ENCODE measurements at regions not wholly inside any gene's neighbourhood (a gene's known extent, or its start where the extent isn't known, plus 50 kb on each side); places are given as distances from the start of the nearest gene placed in this dataset.

DNA sequence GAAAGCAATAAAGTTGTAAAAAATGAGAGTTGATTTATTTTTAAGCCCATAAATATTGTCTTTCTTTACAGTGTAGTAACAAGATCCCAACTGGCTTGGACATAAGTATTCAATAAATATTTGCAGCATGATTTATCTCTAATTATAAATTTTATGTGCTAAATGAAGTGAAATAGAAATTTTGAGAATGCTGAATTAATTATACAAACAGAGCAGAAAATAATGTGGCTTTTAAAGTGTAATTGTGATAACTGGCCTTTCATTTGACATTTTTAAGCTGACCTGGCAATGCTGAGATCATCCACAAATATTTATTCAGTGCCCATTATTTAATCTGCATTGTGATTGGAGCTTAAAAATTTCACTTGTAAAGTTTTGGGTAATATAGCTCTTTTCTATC, 201.6 kb upstream of the NAV3 start:
- DNase-seq (ENCODE audit: low read depth) = no peak

DNA sequence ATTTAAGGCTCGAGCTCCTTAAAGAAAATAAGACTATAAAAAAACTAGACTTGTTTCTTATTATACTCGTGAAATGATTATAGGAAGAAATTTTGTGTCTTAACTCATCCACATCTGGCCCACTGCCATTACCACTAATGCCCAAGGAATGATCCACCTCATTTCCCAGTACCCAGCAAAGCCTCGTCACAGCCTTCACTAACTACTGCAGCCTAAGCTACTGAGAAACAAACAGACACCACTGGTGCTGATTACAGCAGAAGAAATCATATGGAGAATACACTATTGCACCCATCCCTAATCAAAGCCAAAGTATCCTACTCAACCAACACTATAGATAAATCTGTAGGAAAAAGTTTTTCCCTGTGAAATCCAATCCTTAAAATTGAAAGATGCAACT, 205.3 kb upstream of the NAV3 start:
- DNase-seq (ENCODE audit: low read depth) = peak; percentile 84

DNA sequence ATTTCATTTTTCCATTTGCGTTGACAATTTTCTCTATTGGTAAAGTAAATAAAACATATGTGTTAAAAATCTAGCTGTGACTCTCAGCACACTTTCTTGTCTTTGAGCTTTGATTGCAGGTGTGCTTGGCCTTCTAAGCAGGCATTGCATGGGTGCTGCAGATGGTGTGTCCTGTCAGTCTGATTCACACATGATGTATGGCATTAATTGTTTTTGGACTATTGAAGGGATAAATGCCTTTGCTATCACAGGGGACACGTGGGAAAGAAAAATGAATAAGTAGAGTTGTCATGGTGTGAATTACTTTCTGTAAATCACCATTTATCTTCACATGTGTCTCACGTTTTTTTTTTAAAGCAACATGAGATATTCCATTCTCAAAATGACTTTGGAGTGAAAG, 211.3 kb upstream of the NAV3 start:
- no peak for DNase-seq (ENCODE audit: low read depth)

DNA sequence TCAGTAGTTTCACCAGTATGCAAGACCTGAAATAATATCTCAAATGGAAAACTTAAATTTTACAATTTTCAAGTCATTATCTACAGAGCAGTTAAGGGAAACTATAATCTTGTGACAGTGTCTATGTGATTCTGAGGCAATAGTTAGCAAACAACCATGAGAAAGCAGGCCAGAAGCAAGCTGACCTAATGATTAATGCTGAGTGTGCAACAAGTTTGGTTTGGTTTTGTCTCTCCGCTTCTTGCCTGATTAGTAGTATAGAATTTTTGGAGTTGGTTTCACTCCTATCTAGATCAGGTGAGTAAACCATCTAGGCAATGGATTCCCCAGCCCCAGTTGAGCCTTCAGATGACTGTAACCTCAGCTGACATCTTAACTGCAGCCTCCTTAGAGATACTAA, 212.9 kb upstream of the NAV3 start:
- no peak for DNase-seq (ENCODE audit: low read depth)

DNA sequence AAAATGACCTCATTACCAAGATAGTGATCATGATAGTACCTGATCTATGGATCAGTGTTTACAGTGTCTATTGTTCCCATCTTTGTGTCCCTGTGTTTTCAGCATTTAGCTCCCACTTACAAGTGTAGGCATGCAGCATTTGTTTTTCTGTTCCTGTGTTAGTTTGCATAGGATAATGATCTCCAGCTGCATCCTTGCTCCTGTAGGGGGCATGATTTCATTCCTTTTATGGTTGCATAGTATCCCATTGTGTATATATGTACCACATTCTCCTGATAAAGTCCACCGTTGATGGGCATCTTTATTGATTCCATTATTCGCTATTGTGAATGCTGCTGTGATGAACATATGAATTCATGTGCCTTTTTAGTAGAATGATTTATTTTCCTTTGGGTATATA, 215.4 kb upstream of the NAV3 start:
- DNase-seq (ENCODE audit: low read depth) = no peak

DNA sequence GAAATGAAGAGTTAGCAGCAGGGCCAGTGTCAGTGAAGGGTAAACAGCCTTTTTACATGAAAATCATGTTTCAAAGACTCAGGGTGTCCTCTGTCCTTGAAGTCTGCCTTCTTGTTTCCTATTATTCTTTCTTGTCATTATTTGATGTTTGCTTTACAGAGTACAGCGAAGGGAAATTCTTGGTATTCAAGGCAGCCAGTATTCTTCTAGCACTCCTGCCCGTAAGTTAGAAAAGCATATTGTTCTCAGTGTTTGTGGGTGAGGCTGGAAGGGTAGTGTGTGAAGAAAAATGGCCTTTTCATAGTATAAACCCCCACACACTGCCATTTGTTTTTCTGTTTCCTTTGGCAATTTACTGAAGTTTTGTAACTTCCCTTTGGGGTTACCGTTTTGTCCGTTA, 217.3 kb upstream of the NAV3 start:
- no peak for DNase-seq (ENCODE audit: low read depth)

DNA sequence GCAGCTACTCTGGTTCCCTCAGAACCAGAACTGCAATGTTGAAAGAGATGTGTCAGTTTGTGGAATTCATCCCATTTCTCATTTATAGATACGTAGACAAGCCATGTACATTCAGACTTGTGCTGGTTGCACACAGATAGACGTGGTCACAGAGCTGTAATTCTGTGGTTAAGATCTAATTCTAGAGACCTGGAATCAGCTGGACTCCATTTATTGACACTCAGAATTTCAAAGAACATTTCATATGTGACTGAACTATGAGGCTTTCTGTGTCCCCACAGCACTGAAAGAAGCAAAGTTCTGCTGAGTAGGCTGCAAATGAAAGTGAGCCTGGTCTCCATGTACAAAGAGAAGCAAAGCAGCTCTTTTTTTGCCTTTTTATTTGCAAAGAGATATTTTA, 220.2 kb upstream of the NAV3 start:
- no peak for DNase-seq (ENCODE audit: low read depth)

DNA sequence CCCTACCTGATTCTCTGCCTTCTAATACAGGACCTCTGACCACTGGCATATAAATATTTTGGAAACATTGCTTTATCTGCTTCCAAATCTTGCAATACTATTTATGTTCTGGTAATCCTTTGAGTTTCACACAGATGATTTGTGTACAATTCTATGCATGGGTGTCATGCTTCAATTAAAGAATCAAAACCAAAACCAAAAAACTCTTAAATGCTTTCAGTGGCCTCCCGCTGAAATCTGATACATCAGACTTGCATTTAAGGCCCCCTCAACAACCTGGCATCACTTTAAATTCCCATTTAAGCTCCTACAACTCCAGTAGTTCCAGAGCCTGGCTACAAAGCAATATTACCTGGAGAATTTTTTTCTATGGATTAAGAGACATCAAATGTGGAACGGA, 221.7 kb upstream of the NAV3 start:
- no peak for DNase-seq (ENCODE audit: low read depth)

DNA sequence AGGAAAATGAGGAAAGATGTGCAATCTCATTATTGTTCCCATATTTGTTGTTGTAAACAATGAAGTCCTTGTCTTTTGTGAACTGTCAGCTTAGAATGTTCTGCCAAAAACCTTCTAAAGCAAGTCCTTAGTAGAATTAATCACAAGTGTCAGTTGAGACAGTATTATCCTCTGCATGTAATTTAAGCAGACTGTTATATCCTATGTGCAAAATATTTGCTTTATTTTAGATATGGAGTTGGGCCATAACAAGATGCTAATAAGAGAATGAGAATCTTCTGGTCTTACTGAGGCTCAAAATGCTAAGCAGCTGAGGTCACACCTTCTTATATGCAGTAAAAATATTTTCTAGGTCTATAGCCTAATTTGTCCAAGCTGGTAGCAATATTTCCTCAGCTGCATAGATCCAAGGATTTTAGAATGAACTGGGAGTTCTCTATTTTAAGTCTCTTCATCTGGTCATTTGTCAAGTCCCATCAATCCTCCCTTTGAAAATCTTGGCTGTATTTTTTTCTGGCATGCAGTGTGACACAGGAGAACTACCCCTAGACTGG, 222.3 kb upstream of the NAV3 start:
- DNase-seq (ENCODE audit: low read depth) = no peak

DNA sequence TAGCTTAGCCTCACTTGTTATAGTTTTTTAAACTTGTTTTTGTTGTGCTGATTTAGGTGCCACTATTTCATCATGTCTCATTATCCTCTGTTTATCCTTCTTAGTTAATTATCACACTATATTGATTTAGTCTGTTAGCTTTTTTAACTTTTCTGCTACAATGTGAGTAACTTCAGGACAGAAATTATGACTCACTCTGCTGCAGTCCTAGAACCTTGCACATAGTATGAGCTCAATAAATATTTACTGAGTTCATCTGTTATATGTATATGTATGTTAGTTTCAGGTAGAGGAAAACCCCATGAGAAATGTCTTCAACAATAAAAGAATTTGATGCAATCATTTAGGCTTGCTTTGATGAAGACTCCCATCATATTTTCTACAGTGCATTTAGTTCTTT, 224.3 kb upstream of the NAV3 start:
- no peak for DNase-seq (ENCODE audit: low read depth)

DNA sequence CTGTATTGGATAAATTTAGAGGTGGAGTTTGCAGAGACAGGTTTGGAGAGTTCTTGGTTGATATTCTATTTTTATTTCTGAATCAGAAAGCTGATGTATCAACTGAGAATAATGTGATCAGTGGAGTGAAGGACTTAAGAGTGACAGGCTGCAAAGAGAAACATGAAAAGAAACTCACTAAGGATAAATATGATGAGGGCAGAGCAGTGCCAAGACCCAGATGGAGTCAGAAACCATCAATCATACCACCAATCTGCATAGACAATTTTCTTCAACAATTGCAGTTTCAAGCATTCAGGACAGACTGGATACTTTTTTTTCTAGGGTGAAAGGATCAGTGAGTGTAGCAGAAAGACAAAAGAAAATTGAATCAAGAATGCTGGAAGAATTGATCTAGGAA, 226.7 kb upstream of the NAV3 start:
- DNase-seq (ENCODE audit: low read depth) = no peak

DNA sequence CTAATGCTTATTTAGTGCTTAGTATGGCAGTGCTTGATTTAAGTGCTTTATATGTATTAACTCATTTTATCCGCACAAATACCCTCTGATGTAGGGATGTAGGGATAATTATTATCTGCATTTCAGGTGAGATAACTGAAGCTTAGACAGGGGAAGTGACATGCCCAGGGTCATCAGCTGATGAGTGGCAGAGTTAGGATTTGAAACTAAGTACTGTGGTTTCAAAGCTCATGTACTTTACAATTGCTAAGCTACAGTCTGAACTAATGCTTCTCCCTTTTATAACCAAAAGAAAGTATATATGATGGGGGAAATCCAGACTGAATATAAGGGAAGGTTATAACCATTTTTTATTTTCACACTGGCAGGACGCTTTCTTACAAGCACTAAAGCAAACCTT, 229.6 kb upstream of the NAV3 start:
- DNase-seq (ENCODE audit: low read depth) = no peak

DNA sequence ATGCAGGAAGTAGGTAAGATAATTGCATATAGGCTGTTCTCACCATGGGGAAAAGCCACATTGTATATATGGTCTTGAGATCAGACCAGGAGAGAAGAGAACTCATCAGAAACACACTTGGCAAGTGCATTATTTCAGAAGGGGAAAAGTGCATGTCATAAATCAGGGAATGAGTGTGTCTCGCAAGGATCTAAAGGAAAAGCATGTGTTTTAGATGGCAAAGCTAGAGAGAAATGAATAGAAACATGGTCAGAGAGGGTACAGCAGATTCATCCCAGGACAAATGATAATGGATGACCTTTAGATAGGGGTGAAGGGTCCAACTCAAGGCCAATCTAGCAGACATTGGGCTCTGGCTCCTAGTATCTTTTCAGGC, 230.2 kb upstream of the NAV3 start:
- DNase-seq (ENCODE audit: low read depth) = no peak

DNA sequence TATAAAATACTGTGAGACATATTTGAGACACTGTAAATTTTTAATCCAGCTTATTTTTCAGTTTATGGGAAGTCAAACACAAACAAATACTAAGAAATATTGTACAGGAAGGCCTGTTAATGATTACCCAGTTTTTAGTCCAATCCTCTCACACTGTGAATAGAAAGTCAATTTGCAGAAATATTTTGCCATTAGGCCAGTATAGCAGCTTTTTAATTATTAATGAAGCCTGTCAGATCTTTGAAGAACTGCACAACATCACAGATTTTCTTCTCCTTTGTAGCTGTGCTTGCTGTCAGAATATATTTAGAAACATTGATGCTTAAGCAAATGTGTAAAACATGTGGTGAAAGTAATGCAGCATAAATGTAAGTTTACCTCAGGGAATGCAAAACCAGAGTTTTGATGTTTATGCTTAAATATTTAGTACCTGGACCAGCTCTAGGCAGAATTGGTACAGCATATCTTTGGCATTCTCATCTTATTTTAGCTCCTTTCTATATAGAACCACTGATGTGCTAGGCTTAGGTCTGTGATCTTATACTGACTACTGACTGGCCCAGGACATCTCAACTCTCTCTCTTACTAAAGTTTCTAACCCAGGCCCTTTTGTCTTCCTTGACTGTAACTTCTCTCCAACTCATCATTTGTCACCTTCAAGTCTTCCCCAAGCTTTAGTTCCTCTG, 230.8 kb upstream of the NAV3 start:
- no peak for DNase-seq (ENCODE audit: low read depth)

DNA sequence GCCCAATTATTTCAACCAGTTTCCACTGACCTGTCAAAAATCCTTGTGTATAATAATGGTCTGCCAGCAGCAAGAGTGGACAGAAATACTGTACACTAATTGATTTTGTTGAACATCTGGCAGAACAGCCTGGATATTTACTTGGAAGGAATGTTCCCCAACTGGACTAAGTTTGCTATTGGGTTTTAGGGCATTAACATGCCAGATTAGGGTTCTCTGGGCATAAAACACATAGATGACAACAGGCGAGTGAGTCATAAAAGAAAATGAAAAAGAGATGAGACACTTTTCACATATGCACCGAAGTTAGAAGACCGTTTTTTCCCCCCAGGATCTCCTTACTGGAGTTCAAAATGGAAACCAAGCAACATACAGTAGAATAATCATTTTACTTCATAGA, 236.3 kb upstream of the NAV3 start:
- no peak for DNase-seq (ENCODE audit: low read depth)

DNA sequence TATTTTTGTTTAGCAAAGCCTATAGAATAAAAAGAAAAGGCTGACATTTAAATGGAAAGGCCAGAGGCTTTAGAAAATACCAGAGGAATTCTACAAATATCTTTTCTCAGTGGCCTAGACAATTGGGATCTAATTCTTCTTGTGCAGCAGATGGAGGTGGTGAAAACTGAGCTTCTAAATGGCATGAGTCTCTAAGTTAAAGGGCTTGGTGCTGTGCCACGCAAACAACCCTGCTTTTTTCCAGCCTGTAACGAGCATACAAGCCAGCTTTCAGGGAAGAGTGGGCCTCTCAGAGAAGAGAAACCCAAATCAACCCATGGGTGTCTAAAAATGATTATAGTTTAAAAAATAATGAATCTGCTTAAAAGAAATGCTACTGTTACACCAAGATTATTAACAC, 237.9 kb upstream of the NAV3 start:
- no peak for DNase-seq (ENCODE audit: low read depth)

DNA sequence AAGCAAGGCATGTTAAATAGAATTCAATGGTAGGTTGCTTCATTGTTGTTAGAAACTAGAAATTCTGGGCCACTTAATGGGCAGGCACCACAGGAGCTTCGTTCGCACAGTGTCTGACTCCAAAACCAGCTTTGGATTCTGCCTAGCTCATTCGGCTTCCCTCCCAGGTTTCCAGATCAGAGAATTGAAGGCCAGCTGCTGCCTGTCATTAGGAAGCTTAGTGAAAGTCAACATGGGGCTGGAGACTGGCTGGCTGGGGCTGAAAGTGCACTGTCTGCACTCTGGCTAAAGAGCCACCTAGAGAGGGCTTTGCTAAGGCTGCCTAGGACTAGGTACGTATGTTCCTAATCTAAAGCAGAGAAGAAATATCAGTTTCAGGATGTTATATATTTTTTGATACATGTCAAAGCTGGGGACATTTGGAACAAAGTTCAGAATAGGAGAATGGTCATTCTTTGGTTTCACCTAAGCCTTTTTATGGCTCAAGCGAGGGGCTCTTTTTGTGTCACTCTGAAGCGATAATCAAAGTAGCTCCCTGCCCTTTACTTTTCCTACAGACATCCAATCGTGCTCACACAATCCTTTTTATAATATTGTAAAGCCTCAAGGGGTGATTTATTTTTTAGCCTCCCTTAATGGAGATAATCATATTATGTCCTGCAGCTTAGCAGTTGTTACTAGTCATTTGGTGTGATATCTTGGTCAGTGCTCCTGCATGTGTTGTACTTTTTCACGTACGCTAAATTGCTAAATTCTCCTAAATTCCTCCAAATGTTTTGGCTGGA, 238.5 kb upstream of the NAV3 start:
- no peak for DNase-seq (ENCODE audit: low read depth)

DNA sequence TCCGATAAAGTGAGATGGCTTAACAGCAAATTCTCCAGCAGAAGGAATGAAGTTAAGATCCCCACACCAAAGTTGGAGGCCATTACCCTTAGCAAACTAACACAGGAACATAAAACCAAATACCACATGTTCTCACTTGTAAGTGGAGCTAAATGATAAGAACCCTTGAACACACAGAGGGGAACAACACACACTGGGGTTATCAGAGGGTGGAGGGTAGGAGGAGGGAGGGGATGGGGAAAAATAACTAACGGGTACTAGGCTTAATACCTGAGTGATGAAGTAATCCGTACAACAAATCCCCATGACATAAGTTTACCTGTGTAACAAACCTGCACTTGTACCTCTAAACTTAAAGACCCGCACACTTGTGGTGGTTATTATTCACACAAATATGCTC, 240.4 kb upstream of the NAV3 start:
- DNase-seq (ENCODE audit: low read depth) = no peak

DNA sequence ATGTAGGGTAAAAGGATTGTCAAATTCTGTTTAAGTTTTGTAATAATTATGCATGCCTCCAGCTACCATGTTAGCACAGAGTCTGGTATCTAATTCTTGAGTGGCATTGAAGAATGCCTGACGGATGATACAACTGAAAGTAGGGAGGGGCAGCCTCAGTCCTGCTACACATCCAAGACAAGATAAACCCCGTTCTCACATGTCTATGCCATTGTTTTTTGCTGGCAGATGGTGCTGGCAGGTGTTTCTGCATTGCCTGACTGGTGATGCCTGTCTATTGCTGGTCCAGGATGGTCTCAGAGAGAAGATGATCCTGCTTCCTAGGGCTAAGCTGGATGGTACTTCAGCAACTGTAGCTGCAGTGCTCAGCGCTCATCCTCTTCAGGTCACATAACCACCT, 245.8 kb upstream of the NAV3 start:
- DNase-seq (ENCODE audit: low read depth) = no peak

DNA sequence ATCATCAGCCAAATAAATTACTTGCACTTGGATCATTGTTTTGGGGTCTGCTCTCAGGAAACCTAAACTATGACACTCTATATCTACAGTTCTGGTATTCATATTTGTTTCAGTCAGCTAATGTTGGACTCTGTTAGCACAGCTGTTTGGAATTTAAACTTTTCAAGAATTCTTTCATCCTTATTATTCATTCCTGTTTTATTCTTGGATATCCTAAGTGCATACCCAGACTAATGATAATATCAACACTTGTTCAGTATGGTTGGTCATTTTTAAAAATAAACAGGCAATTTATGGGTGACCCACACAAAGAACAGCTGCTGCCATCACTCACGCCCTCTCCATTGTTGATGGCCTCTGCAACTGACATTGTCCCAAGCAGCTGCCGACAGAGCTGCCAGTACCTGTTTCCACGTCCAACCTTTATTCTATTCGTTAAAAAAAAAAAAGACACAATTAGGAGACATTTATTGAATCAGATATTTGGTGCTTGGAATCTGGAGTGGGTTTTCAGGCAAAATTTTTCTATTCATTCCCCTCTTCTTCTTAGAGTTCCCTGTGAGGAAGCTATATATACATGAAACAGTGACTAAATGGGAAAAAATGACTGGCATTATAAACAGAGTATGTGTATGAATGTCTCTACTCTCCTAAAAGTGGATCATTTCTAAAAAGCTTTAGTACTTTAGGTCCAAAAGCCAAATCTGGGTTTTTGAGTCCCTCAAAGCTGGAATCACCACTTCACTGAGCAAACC, 252.1 kb upstream of the NAV3 start:
- no peak for DNase-seq (ENCODE audit: low read depth)

DNA sequence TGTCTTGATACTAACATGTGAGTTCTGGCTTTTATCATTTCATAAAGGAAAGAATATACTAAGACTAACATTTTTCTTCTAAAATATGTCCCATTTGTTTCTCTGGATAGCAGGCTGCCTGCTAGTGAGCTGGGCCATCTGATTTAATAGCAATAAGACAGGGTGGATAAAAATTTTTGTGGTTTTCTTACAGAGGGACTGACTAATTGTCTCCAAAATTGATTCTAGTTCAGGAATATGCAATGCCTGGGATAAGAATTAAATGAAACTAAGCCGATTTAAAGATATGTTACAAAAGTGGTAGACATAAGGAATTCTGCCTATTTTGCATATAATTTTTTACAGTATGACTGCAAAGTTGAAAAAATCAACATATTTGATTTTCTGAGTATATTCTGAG, 252.9 kb upstream of the NAV3 start:
- DNase-seq (ENCODE audit: low read depth) = no peak

DNA sequence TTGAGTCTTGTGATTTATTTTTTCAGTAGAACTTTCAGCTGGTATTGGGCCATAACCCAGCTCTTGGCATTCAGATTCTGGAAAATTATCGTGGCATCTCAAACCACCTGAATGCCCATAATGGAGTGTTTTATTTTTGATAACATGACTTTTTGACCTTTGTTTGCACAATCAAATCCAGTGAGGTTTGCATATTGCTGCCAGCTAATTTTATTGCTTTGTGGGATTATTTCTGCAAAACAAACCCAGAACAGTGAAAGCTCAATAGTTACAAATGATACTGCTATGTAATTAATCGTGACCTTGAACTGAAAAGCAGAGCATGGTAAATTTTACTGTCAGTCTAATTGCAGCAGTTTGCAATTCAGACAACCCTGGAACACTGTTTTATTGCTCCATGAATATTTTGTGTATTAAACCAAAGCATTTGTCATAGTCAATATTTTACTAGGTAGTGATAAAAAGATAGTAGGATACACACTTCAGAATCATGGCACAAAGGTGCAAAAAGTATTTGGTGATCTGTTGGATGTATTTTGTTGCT, 255.2 kb upstream of the NAV3 start:
- no peak for DNase-seq (ENCODE audit: low read depth)

DNA sequence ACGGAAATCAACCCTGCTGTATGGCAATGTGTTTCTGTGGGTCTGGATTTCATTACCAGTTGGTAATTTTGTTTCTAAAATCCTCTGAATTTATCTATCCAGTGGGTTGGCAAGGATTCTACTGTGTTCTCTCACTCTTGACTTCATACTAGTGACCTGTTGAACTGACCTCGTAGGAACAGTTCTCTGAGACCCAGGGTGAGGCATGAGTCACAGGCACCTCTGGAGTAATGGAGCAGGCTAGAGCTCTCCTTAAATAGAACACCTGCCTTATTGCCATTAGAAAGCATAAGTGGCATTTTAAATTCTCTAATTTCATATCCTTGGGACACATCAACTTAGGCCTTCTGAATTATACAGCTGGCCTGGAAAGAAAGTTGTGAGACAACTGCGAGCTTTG, 258.3 kb upstream of the NAV3 start:
- no peak for DNase-seq (ENCODE audit: low read depth)

Data from non-pigmented ciliary epithelial cell (primary cell).